ENCODE measurements at regions not wholly inside any gene's neighbourhood (a gene's known extent, or its start where the extent isn't known, plus 50 kb on each side); places are given as distances from the start of the nearest gene placed in this dataset.

GRCh38 chr10:108180878-108181277 lies 1016.4 kb upstream of the SORCS1 start:
- TF ChIP-seq CTCF (IDR thresholded peaks at IDR 0.05; ENCODE audit: poor library complexity) = no peak
- TF ChIP-seq EZH2 (IDR thresholded peaks at IDR 0.05; ENCODE audit: borderline replicate concordance) = no peak
- TF ChIP-seq EZH2phosphoT487 (IDR thresholded peaks at IDR 0.05; ENCODE audit: low read depth, severe bottlenecking, unreplicated experiment) = no peak
